GM12891 (cell line): ENCODE measurements at regions not wholly inside any gene's neighbourhood (a gene's known extent, or its start where the extent isn't known, plus 50 kb on each side); places are given as distances from the start of the nearest gene placed in this dataset.

ENCODE experiments used
- DNase-seq: peaks from one replicate; pipeline ENCODE4 v3.0.0; 2011; ENCODE audit warnings: low spot score; ENCODE audit not compliant: insufficient read length
- FAIRE-seq: peaks from 2 replicates; lab custom pipeline; 2011; peaks lifted over from hg19 to GRCh38; lab: Jason Lieb, UNC
- PAX5 ChIP-seq: IDR thresholded peaks from 2 replicates; pipeline ENCODE4 v1.6.1; 2011; ENCODE audit warnings: low read length, moderate library complexity, mild to moderate bottlenecking; ENCODE audit not compliant: insufficient read depth, severe bottlenecking
- POLR2A ChIP-seq: IDR thresholded peaks from 2 replicates; pipeline ENCODE4 v1.6.1; 2011; ENCODE audit warnings: low read depth, low read length, control low read depth
- POLR2AphosphoS5 ChIP-seq: IDR thresholded peaks from 2 replicates; pipeline ENCODE4 v1.6.1; 2011; ENCODE audit warnings: low read depth, low read length, control low read depth
- POU2F2 ChIP-seq: IDR thresholded peaks from 2 replicates; pipeline ENCODE4 v1.6.1; 2011; ENCODE audit warnings: low read depth, mild to moderate bottlenecking, control low read depth, low read length, moderate library complexity
- SPI1 ChIP-seq: IDR thresholded peaks from 2 replicates; pipeline ENCODE4 v1.6.1; 2011; ENCODE audit warnings: low read depth, low read length, control low read depth
- TAF1 ChIP-seq: IDR thresholded peaks from 2 replicates; pipeline ENCODE4 v1.6.1; 2011; ENCODE audit warnings: low read depth, low read length, control low read depth

DNA sequence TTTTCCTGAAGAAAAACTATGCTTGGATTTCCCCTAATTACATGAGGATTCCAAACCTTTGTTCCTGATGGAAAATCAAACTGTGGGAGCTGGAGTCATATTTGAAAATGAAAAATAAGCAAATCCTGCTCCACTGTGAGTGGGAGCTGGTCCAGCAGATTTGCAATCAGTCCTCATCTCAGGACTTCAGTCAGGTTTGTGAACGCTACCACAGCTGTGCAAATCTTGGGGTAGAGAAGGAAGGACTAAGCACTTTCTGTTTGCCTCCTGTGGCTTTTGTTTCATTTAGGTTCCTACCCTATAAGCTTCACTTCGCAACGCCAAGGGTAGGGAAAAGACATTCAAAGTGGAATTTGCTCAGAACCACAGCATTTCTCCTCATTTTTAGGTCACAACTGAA, 238.2 kb downstream of the TUSC7 start:
- DNase-seq: no peak
- FAIRE-seq: no peak
- no peak for TF ChIP-seq SPI1
- TF ChIP-seq PAX5: no peak
- no peak for TF ChIP-seq POLR2AphosphoS5
- no peak for TF ChIP-seq POLR2A
- TF ChIP-seq POU2F2: no peak
- TF ChIP-seq TAF1: no peak

DNA sequence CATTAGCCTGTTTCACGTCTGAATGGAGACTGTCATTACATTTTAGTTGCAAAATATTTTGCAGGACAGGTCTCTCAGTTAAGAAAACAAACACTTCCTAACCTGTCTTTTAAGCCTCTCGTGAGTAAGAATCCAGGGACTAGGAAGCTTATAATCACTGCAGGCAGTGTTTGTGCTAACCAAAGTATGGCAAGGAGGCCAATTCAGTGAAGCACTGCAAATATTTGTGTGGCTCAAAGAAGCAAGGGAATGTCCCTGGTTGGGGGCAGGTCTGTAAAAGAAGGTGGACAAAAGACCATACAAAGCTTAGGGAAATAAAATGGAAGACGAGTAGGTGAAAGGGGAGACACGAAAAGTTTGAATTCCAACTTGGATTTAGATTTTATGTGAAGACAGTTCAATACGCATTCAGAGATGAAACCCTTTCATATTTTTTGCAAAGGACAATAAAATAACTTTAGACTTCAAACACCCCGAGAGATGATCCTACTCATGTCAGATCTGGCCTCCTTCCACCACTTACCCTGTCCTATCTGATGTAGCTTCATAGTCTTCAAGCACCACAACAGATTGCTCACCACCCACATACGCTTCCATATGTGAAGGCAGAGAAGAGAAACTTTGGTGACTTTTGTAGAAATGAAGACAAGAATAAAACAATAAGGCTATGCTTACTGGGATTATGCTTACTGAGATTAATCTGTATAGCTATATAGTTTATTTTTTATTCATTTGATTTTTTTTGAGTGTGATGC, 240.9 kb downstream of the TUSC7 start:
- DNase-seq (no peak), FAIRE-seq (no peak)
- TF ChIP-seq POU2F2 (no peak), PAX5 (no peak), SPI1 (no peak), POLR2A (no peak), POLR2AphosphoS5 (no peak), TAF1 (no peak)

DNA sequence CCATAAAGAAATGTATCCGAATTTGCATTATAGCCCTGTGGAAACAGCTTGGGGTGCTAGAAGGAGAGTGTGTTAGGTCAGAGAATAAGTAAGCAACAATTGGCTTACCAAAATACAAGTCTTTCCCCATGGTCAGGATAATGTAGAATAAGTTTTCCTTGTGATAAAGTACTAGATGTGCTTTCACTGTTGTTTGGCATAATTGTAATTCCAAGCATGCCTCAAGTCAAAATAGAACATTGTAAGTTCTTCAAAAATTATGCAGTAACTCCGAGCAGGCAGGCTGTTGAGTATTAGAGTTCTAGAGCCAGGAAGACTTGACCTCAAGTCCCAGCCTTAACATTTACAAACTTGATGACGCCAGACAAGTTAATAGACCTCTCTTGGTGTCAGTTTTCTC, 242.0 kb downstream of the TUSC7 start:
- no peak for DNase-seq
- TF ChIP-seq POU2F2: no peak
- TF ChIP-seq SPI1: no peak
- TF ChIP-seq TAF1: no peak
- no peak for TF ChIP-seq POLR2A
- no peak for TF ChIP-seq PAX5
- no peak for TF ChIP-seq POLR2AphosphoS5
- FAIRE-seq: no peak

DNA sequence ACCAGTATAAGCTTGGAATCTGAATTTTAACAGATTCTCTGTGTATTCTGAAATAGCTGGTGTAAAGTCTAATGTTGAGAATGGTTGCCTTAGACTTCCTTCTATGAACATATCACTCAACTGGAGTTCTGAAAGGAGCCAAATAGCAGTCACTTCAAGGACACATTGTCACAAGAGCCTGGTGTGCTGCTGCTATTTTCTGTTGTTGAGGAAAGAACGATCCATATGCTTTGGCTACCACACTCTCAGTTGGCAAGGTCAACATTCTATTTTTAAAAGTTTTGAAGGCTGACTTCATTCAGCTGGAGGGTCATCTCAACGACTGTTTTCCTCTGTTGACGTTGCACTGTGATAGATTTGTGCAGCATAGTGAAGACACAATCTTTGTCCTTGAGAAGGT, 248.7 kb downstream of the TUSC7 start:
- TF ChIP-seq POLR2A (no peak), SPI1 (no peak), POLR2AphosphoS5 (no peak), PAX5 (no peak), POU2F2 (no peak), TAF1 (no peak)
- DNase-seq (no peak), FAIRE-seq (no peak)

DNA sequence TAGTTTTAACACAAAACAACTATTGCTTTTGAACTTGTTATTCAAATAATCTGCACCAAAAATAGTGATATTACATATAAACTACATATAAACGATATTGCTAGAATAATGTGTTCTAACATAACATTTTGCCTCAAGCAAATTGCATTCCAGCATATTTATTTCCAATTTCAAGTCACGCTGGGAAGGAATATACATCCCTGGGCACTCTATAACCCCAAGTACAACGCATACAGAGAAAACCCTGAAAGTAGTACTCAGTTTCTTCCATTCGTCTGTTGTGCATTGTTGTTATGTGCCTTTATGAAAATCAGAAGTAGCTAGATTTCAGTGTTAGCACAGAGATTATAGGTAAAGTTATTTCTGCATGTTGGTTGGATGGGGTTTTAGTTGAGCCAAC, 251.5 kb downstream of the TUSC7 start:
- DNase-seq (no peak), FAIRE-seq (no peak)
- TF ChIP-seq SPI1 (no peak), POLR2AphosphoS5 (no peak), POLR2A (no peak), POU2F2 (no peak), TAF1 (no peak), PAX5 (no peak)

DNA sequence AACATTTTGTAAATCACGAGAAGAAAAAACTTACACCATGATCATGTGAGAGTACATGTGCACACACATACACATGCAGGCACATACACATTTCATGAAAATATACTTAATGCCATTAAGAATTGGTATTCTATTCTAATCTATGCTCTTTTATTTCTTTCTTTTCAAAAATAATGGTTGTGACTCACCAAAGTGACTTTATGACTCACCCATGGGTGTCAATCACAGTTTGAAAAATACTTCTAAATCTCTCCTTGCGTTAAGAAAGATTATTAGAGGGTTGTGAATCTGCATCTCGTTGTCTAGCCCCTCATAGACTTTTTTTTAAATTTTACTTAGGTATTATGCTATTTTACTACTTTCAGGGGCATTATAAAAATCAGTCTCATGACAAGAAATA, 254.2 kb downstream of the TUSC7 start:
- TF ChIP-seq POLR2A (no peak), SPI1 (no peak), POU2F2 (no peak), PAX5 (no peak), POLR2AphosphoS5 (no peak), TAF1 (no peak)
- FAIRE-seq: no peak
- no peak for DNase-seq

DNA sequence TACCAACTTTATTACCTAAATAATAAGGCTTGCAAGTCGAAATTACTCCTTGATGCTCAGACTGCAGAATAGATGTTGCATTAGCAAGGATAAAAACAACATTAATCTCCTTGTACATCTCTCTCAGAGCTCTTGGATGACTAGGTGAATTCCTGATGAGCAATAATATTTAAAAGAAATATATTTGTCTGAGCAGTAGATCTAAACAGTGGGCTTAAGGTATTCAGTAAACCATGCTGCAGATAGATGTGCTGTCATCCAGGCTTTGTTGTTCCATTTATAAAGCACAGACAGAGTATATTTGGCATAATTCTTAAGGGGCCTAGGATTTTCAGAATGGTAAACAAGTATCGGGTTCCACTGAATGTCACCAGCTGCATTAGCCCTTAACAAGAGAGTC, 257.1 kb downstream of the TUSC7 start:
- DNase-seq: no peak
- TF ChIP-seq POU2F2: no peak
- TF ChIP-seq POLR2A: no peak
- TF ChIP-seq TAF1: no peak
- no peak for TF ChIP-seq POLR2AphosphoS5
- TF ChIP-seq SPI1: no peak
- TF ChIP-seq PAX5: no peak
- no peak for FAIRE-seq

DNA sequence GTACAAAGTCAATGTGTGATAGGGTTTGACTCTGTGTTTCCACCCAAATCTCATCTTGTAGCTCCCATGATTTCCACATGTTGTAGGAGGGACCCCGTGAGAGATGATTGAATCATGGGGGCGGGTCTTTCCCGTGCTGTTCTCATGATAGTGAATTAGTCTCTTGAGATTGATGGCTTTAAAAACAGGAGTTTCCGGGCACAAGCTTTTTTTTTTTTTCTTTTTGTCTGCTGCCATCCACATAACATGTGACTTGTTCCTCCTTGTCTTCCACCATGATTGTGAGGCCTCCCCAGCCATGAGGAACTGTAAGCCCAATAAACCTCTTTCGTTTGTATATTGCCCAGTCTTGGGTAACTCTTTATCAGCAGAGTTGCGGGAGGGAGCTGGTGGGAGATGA, 259.6 kb downstream of the TUSC7 start:
- DNase-seq: no peak
- TF ChIP-seq POU2F2 (no peak), POLR2AphosphoS5 (no peak), SPI1 (no peak), POLR2A (no peak), PAX5 (no peak), TAF1 (no peak)
- FAIRE-seq: no peak

DNA sequence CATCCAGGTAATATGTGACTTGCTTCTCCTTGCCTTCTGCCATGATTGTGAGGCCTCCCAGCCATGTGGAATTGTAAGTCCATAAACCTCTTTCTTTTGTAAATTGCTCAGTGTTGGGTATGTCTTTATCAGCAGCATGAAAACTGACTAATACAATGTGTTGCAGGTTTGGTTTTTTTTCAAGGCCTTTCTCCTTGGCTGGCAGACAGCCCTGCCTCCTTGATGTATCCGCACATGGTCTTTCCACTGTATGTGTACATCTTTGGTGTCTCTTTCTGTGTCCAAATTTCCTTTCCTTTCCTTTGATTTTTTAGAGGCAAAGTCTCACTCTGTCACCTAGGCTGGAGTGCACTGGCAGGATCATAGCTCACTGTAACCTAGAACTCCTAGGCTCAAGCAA, 260.1 kb downstream of the TUSC7 start:
- FAIRE-seq: no peak

DNA sequence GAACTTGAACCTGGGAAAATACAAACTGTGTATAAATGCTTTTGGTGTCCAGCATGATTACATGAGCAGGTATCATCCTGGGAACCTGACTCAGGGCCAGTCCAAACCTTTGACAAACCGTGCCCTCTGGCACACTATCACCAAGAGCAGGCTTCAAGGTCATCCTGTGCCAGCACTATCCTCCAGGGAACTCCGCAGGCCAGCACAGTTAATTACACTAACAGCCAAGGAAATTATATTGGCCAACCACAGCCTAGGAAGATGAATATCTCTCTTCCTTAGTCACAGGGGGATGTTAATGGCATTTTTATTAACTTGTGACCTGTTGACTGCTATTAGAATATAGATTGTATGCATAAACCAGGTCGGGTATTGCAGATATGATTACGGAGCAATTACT, 262.0 kb downstream of the TUSC7 start:
- no peak for FAIRE-seq

More for the DNA sequence above, 260.1 kb downstream of the TUSC7 start:
- TF ChIP-seq POU2F2: no peak
- TF ChIP-seq PAX5: no peak
- TF ChIP-seq SPI1: no peak
- TF ChIP-seq TAF1: no peak
- no peak for TF ChIP-seq POLR2A
- TF ChIP-seq POLR2AphosphoS5: no peak
- DNase-seq: no peak

DNA sequence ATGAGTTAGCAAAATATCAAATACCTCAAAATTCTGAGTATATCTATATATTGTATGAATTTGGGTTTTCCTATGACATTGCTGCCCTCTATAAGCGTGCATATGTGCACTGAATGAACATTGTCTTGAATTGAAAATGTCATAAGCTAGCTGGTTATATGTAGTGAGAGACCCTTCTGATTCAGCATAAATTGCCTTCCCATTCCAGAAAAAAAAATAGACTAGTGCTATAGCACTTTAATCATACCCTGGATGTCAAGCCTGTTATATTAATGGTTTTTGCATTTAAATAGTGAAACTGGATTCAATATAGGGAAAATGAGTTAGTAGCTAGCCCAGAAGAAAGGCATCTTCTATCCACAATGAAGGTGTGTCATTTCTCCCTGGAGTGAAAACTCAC, 265.1 kb downstream of the TUSC7 start:
- FAIRE-seq (no peak), DNase-seq (no peak)
- TF ChIP-seq POLR2A (no peak), PAX5 (no peak), SPI1 (no peak)

More for the DNA sequence above, 262.0 kb downstream of the TUSC7 start:
- TF ChIP-seq SPI1 (no peak), POU2F2 (no peak), POLR2AphosphoS5 (no peak), PAX5 (no peak), TAF1 (no peak)
- no peak for DNase-seq
